K562 (cell line): ENCODE measurements at regions not wholly inside any gene's neighbourhood (a gene's known extent, or its start where the extent isn't known, plus 50 kb on each side); places are given as distances from the start of the nearest gene placed in this dataset.

Experiments used
- CXXC5 ChIP-seq: fragments of 250-450 bp; sonication (Bioruptor Pico); IDR thresholded peaks from 2 replicates; pipeline ENCODE4 v1.8.0; 2022; ENCODE audit warnings: inconsistent platforms, mild to moderate bottlenecking, moderate library complexity
- DDX20 ChIP-seq: fragments of 450-650 bp; IDR thresholded peaks from 2 replicates; pipeline ENCODE4 v1.6.1; 2016; ENCODE audit warnings: missing genetic modification characterization, low read depth, mild to moderate bottlenecking, missing compliant biosample characterization, moderate library complexity
- GABPB1 ChIP-seq: sonication (generic); formaldehyde crosslinking; IDR thresholded peaks from 2 replicates; pipeline ENCODE4 v1.8.0; 2022; ENCODE audit warnings: mild to moderate bottlenecking, missing genetic modification reagents
- MECOM ChIP-seq: fragments of 250-450 bp; sonication (Bioruptor Pico); IDR thresholded peaks from 2 replicates; pipeline ENCODE4 v1.8.0; 2022; ENCODE audit warnings: inconsistent platforms
- NCOA1 ChIP-seq: fragments of 450-650 bp; IDR thresholded peaks from 2 replicates; pipeline ENCODE4 v1.6.1; 2016; ENCODE audit warnings: low read depth
- PRMT5 ChIP-seq: sonication (generic); formaldehyde crosslinking; IDR thresholded peaks from 2 replicates; pipeline ENCODE4 v1.5.0; 2020; ENCODE audit warnings: missing genetic modification reagents
- PTTG1 ChIP-seq: fragments of 450-650 bp; IDR thresholded peaks from 2 replicates; pipeline ENCODE4 v1.6.1; 2016; ENCODE audit warnings: low read depth, mild to moderate bottlenecking, missing genetic modification characterization, missing compliant biosample characterization
- PURB ChIP-seq: sonication (generic); formaldehyde crosslinking; IDR thresholded peaks from 2 replicates; pipeline ENCODE4 v1.9.0; 2021; ENCODE audit warnings: low read depth, mild to moderate bottlenecking, missing genetic modification reagents
- RB1 ChIP-seq: fragments of 450-650 bp; IDR thresholded peaks from 2 replicates; pipeline ENCODE4 v1.6.1; 2017; ENCODE audit warnings: low read depth, mild to moderate bottlenecking
- RHOXF2B ChIP-seq: fragments of 250-450 bp; sonication (Bioruptor Pico); conservative IDR thresholded peaks from 2 replicates; pipeline ENCODE4 v1.5.1; 2021
- TRIM28 ChIP-seq: fragments of 450-650 bp; IDR thresholded peaks from 2 replicates; pipeline ENCODE4 v1.6.1; 2017
- YBX1 ChIP-seq: fragments of 450-650 bp; IDR thresholded peaks from 2 replicates; pipeline ENCODE4 v1.7.1; 2016; ENCODE audit warnings: mild to moderate bottlenecking
- ZNF253 ChIP-seq: fragments of 250-450 bp; sonication (Bioruptor Pico); conservative IDR thresholded peaks from 2 replicates; pipeline ENCODE4 v1.6.1; 2021; ENCODE audit warnings: mild to moderate bottlenecking
- ZNF79 ChIP-seq: fragments of 250-450 bp; sonication (Bioruptor Pico); IDR thresholded peaks from 2 replicates; pipeline ENCODE4 v1.4.0; 2020; ENCODE audit warnings: low read depth, mild to moderate bottlenecking, moderate library complexity
- TF ChIP-seq, protein P1 (sequence below): fragments of 250-450 bp; sonication (Bioruptor Pico); IDR thresholded peaks from 2 replicates; pipeline ENCODE4 v1.5.0; 2020; ENCODE audit warnings: mild to moderate bottlenecking
- TF ChIP-seq, protein P2 (sequence below): fragments of 450-650 bp; formaldehyde crosslinking; IDR thresholded peaks from 2 replicates; pipeline ENCODE4 v1.4.0; 2022; ENCODE audit warnings: missing genetic modification characterization
- TF ChIP-seq, protein P3 (sequence below), 2 experiments: fragments of 450-650 bp; formaldehyde crosslinking in 1 of 2; IDR thresholded peaks; 2 replicates each; pipeline versions ENCODE4 v1.4.0 to v1.6.1; 2014 to 2020; ENCODE audit warnings: mild to moderate bottlenecking in 2 of 2, borderline replicate concordance in 1 of 2, low read depth in 1 of 2
- TF ChIP-seq, protein P4 (sequence below): fragments of 250-450 bp; sonication (Bioruptor Pico); IDR thresholded peaks from 2 replicates; pipeline ENCODE4 v1.4.0; 2020; ENCODE audit warnings: mild to moderate bottlenecking

DNA sequence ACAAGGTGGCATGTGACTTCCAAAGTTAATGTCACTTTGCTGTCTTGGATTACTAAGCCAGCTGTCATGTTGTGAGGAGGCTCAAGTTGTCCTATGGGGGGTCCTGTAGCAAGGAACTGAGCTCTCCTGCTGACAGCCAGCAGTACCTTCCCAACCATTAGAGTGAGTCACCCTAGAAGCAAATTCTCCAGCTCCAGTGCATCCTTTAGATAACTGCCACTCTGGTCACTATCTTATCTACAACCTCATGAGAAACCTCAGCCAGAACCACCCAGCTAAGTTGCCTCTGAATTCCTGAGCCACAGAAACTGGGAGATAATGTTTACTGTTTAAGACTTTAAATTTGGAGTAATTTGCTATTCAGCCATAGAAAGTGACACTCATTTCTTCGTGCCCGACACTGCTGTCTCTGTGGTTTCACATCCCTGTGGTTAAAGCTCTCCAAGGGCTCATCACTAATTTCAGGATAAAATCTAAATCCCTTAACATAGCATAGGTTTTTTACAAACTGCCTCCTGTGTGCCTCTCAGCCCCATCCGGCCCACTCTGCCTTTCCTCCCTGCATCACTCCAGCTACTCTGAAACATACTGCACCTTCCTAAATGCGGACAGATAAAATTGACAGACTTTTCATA lies 83.5 kb downstream of the PRR15 start (continued):
- TF ChIP-seq, protein P1, sequence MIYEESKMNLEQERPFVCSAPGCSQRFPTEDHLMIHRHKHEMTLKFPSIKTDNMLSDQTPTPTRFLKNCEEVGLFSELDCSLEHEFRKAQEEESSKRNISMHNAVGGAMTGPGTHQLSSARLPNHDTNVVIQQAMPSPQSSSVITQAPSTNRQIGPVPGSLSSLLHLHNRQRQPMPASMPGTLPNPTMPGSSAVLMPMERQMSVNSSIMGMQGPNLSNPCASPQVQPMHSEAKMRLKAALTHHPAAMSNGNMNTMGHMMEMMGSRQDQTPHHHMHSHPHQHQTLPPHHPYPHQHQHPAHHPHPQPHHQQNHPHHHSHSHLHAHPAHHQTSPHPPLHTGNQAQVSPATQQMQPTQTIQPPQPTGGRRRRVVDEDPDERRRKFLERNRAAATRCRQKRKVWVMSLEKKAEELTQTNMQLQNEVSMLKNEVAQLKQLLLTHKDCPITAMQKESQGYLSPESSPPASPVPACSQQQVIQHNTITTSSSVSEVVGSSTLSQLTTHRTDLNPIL: no peak
- TF ChIP-seq, protein P2, sequence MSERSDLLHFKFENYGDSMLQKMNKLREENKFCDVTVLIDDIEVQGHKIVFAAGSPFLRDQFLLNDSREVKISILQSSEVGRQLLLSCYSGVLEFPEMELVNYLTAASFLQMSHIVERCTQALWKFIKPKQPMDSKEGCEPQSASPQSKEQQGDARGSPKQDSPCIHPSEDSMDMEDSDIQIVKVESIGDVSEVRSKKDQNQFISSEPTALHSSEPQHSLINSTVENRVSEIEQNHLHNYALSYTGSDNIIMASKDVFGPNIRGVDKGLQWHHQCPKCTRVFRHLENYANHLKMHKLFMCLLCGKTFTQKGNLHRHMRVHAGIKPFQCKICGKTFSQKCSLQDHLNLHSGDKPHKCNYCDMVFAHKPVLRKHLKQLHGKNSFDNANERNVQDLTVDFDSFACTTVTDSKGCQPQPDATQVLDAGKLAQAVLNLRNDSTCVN (CRISPR knock-in tag): no peak
- TF ChIP-seq ZNF253 (CRISPR knock-in tag) (no peak), DDX20 (tag) (no peak), RHOXF2B (no peak), CXXC5 (CRISPR knock-in tag) (0 out of 2 replicates have a peak, but pooled peaks have one; percentile 29), TRIM28 (no peak), PRMT5 (CRISPR knock-in tag) (no peak), PURB (no peak), NCOA1 (no peak), ZNF79 (no peak), YBX1 (no peak), GABPB1 (CRISPR knock-in tag) (no peak), MECOM (CRISPR knock-in tag) (peak; percentile 91), PTTG1 (tag) (no peak), RB1 (no peak)
- TF ChIP-seq, protein P3, sequence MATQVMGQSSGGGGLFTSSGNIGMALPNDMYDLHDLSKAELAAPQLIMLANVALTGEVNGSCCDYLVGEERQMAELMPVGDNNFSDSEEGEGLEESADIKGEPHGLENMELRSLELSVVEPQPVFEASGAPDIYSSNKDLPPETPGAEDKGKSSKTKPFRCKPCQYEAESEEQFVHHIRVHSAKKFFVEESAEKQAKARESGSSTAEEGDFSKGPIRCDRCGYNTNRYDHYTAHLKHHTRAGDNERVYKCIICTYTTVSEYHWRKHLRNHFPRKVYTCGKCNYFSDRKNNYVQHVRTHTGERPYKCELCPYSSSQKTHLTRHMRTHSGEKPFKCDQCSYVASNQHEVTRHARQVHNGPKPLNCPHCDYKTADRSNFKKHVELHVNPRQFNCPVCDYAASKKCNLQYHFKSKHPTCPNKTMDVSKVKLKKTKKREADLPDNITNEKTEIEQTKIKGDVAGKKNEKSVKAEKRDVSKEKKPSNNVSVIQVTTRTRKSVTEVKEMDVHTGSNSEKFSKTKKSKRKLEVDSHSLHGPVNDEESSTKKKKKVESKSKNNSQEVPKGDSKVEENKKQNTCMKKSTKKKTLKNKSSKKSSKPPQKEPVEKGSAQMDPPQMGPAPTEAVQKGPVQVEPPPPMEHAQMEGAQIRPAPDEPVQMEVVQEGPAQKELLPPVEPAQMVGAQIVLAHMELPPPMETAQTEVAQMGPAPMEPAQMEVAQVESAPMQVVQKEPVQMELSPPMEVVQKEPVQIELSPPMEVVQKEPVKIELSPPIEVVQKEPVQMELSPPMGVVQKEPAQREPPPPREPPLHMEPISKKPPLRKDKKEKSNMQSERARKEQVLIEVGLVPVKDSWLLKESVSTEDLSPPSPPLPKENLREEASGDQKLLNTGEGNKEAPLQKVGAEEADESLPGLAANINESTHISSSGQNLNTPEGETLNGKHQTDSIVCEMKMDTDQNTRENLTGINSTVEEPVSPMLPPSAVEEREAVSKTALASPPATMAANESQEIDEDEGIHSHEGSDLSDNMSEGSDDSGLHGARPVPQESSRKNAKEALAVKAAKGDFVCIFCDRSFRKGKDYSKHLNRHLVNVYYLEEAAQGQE (IDR thresholded peaks at IDR 0.05; ENCODE audit: borderline replicate concordance): peak; percentile 27; the same call in 1 of the 2 replicates
- TF ChIP-seq, protein P3 (CRISPR knock-in tag; IDR thresholded peaks at IDR 0.05; ENCODE audit: low read depth): no peak
- TF ChIP-seq, protein P4, sequence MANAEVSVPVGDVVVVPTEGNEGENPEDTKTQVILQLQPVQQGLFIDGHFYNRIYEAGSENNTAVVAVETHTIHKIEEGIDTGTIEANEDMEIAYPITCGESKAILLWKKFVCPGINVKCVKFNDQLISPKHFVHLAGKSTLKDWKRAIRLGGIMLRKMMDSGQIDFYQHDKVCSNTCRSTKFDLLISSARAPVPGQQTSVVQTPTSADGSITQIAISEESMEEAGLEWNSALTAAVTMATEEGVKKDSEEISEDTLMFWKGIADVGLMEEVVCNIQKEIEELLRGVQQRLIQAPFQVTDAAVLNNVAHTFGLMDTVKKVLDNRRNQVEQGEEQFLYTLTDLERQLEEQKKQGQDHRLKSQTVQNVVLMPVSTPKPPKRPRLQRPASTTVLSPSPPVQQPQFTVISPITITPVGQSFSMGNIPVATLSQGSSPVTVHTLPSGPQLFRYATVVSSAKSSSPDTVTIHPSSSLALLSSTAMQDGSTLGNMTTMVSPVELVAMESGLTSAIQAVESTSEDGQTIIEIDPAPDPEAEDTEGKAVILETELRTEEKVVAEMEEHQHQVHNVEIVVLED (CRISPR knock-in tag): no peak
